Suprapubic skin (tissue), 2 donors: ENCODE measurements at regions not wholly inside any gene's neighbourhood (a gene's known extent, or its start where the extent isn't known, plus 50 kb on each side); places are given as distances from the start of the nearest gene placed in this dataset.

Source experiments
- EP300 ChIP-seq: sonication (generic); formaldehyde crosslinking; IDR thresholded peaks from one replicate; pipeline ENCODE4 v1.6.1; 2017; ENCODE audit warnings: antibody characterized with exemption
- POLR2A ChIP-seq, 2 donors: fragments of 450-650 bp; IDR thresholded peaks; one replicate each; pipeline ENCODE4 v1.6.1; 2017; ENCODE audit warnings: antibody characterized with exemption in 2 of 2, mild to moderate bottlenecking in 2 of 2, moderate library complexity in 2 of 2

DNA sequence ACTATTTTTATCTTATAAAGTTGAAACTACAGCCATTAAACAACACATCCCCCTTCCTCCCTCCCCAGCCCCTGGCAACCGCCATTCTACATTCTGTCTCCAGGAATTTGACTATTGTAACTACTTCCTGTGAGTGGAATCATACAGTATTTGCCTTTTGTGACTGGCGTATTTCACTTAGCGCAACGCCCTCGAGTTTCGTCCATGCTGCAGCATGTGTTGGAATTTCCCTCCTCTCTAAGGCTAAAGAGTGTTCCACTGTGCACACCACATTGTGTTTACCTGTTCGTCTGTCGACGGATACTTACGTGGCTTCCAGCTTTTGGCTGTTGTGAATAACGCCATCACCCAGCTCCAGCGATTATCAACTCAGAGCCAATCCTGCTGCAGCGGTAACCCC is 52.0 kb upstream of the DLG1 start:
- no peak for TF ChIP-seq EP300
- TF ChIP-seq POLR2A (IDR thresholded peaks at IDR 0.05): no peak
